GM21423 (cell line): ENCODE measurements at regions not wholly inside any gene's neighbourhood (a gene's known extent, or its start where the extent isn't known, plus 50 kb on each side); places are given as distances from the start of the nearest gene placed in this dataset.
"Not testable (repeated sequence)": the region's sequence is repeated elsewhere in the genome, so short reads cannot be mapped to it uniquely, and the experiment has no call there.

Source experiments
- ATAC-seq: cut with Tn5 transposase; IDR thresholded peaks from one replicate; pipeline ENCODE4 v1.9.1; 2021; ENCODE audit warnings: mild to moderate bottlenecking, moderate library complexity; ENCODE audit not compliant: unreplicated experiment

DNA sequence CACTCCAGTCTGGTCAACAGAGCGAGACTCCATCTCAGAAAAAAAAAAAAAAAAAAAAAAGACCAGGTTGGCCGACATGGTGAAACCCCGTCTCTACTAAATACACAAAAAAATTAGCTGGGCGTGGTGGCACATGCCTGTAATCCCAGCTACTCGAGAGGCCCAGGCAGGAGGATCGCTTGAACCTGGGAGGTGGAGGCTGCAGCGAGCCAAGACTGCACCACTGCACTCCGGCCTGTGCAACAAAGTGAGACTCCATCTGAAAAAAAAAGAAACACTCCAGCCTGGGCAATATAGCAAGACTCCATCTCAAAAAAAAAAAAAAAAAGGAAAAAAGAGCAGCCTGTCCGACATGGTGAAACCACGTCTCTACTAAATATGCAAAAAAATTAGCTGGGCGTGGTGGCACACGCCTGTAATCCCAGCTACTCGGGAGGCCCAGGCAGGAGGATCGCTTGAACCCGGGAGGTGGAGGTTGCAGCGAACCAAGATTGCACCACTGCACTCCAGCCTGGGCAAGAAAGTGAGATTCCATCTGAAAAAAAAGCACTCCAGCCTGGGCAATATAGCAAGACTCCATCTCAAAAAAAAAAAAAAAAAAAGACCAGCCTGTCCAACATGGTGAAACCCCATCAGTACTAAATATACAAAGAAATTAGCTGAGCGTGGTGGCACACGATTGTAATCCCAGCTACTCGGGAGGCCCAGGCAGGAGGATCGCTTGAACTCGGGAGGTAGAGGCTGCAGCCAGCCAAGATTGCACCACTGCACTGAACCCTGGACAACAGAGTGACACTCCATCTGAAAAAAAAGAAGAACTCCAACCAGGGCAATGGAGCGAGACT, 343.3 kb upstream of the PLGLB2 start:
- ATAC-seq, result not testable (repeated sequence)

DNA sequence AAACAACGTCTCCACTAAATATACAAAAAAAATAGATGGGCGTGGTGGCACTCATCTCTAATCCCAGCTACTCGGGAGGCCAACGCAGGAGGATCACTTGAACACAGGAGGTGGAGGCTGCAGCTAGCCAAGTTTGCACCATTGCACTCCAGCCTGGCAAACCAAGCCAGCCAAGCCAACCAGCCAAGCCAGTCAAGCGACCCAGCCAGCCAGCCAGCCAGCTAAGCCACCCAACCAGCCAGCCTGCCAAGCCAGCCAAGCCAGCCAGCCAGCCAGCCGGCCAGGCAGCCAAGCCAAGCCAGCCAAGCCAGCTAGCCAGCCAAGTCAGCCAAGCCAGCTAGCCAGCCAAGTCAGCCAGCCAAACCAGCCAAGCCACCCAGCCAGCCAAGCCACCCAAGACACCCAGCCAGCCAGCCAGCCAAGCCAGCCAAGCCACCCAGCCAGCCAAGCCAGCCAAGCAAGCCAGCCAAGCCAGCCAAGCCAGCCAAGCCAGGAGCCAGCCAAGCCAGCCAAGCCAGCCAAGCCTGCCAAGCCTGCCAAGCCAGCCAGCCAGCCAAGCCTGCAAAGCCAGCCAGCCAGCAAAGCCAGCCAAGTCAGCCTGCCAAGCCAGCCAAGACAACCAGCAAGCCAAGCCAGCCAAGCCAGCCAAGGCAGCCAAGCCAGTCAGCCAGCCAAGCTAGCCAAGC, 342.2 kb upstream of the PLGLB2 start:
- not testable (repeated sequence) for ATAC-seq

DNA sequence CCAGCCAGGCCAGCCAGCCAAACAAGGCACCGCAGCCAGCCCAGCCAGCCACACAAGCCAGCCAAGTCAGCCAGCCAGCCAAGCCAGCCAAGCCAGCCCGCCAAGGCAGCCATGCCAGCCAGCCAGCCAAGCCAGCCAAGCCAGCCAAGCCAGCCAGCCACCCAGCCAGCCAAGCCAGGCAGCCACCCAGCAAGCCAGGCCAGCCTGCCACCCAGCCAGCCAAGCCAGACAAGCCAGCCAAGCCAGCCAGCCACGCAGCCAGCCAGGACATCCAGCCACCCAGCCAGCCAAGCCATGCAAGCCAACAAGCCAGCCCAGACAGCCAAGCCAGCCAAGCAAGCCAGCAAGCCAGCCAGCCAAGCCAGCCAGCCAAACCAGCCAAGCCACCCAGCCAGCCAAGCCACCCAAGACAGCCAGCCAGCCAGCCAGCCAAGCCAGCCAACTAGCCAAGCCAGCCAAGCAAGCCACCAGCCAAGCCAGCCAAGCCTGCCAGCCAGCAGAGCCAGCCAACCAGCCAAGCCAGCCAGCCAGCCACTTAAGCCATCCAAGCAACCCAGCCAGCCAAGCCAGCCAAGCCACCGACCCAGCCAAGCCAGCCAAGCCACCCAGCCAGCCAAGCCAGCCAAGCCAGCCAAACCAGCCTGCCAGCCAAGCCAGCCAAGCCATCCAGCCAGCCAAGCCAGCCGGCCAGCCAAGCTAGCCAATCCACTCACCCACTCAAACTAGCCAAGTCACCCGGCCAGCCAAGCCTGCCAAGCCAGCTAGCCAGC, 341.3 kb upstream of the PLGLB2 start:
- not testable (repeated sequence) for ATAC-seq

DNA sequence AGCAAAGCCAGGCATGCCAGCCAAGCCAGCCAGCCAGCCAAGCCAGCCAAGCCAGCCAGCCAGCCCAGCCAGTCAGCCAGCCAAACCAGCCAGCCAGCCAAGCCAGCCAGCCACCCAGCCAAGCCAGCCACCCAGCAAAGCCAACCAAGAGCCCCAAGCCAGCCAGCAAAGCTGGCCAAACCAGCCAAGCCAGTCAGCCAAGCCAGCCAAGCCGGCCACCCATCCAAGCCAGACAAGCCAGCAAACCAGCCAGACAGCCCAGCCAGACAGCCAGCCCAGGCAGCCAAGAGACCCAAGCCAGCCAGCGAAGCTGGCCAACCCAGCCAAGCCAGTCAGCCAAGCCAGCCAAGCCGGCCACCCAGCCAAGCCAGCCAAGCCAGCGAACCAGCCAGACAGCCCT, 338.3 kb upstream of the PLGLB2 start:
- ATAC-seq, result not testable (repeated sequence)

DNA sequence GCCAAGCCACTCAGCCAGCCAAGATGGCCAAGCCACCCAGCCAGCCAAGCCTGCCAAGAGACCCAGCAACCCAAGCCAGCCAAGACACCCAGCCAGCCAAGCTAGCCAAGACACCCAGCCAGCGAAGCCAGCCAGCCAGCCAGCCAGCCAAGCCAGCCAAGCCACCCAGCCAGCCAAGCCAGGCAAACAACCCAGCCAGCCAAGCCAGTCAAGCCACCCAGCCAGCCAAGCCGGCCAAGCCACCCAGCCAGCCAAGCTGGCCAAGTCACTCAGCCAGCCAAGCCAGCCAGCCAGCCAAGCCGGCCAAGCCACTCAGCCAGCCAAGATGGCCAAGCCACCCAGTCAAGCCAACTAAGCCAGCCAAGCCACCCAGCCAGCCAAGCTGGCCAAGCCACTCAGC, 337.5 kb upstream of the PLGLB2 start:
- not testable (repeated sequence) for ATAC-seq

GRCh38 chr2:87412036-87412820, 335.7 kb upstream of the PLGLB2 start:
- ATAC-seq, result not testable (repeated sequence)

GRCh38 chr2:87414331-87414730, 333.6 kb upstream of the PLGLB2 start:
- not testable (repeated sequence) for ATAC-seq

- not testable (repeated sequence) for ATAC-seq
These were observed 332.9 kb upstream of the PLGLB2 start for GRCh38 chr2:87414795-87415570.

GRCh38 chr2:87415586-87416265, 332.2 kb upstream of the PLGLB2 start:
- ATAC-seq, result not testable (repeated sequence)

GRCh38 chr2:87416266-87416592, 331.7 kb upstream of the PLGLB2 start:
- ATAC-seq, result not testable (repeated sequence)

- ATAC-seq, result not testable (repeated sequence)
These were observed 330.7 kb upstream of the PLGLB2 start for GRCh38 chr2:87417147-87417546.

DNA sequence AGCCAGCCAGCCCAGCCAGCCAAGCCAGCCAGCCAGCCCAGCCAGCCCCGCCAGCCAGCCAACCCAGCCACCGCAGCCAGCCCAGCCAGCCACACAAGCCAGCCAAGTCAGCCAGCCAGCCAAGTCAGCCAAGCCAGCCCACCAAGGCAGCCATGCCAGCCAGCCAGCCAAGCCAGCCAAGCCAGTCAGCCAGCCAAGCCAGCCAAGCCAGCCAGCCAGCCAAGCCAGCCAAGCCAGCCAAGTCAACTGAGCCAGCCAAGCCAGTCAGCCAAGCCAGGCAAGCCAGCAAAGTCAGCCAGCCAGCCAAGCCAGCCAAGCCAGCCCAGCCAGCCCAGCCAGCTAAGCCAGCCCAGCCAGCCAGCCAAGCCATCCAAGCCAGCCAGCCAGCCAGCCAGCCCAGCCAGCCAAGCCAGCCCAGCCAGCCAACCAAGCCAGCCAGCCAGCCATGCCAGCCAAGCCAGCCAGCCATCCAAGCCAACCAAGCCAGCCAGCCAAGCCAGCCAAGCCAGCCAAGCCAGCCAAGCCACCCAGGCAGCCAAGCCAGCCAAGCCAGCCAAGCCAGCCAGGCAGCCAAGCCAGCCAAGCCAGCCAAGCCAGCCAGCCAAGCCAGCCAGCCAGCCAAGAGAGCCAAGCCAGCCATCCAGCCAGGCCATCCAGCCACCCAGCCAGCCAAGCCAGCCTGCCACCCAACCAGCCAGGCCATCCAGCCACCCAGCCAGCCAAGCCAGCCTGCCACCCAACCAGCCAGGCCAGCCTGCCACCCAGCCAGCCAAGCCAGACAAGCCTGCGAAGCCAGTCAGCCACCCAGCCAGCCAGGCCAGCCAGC, 329.9 kb upstream of the PLGLB2 start:
- not testable (repeated sequence) for ATAC-seq

- ATAC-seq, result not testable (repeated sequence)
These were observed 328.8 kb upstream of the PLGLB2 start for GRCh38 chr2:87418823-87419822.

DNA sequence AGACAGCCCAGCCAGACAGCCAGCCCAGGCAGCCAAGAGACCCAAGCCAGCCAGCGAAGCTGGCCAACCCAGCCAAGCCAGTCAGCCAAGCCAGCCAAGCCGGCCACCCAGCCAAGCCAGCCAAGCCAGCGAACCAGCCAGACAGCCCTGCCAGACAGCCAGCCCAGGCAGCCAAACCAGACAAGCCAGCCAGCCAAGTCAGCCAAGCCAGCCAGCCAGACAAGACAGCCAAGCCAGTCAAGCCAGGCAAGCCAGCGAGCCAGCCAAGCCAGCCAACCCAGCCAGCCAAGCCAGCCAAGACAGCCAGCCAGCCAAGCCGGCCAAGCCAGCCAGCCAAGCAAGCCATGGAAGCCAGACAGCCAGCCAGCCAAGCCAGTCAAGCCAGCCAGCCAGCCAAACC, 327.9 kb upstream of the PLGLB2 start:
- not testable (repeated sequence) for ATAC-seq

GRCh38 chr2:87420954-87421353, 326.9 kb upstream of the PLGLB2 start:
- ATAC-seq, result not testable (repeated sequence)

DNA sequence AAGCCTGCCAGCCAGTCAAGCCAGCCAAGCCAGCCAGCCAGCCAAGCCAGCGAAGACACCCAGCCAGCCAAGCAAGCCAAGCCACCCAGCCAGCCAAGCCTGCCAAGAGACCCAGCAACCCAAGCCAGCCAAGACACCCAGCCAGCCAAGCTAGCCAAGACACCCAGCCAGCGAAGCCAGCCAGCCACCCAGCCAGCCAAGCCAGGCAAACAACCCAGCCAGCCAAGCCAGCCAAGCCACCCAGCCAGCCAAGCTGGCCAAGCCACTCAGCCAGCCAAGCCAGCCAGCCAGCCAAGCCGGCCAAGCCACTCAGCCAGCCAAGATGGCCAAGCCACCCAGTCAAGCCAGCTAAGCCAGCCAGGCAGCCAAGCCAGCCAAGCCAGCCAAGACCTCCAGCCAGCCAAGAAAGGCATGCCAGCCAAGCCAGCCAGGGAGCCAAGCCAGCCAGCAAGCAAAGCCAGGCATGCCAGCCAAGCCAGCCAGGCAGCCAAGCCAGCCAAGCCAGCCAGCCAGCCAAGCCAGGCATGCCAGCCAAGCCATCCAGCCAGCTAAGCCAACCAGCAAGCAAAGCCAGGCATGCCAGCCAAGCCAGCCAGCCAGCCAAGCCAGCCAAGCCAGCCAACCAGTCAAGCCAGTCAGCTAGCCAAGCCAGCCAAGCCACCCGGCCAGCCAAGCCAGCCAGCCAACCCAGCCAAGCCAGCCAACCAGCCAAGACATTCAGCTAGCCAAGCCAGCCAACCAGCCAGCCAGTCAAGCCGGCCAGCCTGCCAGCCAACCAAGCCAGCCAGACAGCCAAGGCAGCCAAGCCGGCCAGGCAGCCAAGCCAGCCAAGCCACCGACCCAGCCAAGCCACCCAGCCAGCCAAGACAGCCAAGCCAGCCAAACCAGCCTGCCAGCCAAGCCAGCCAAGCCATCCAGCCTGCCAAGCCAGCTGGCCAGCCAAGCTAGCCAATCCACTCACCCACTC, 323.8 kb upstream of the PLGLB2 start:
- not testable (repeated sequence) for ATAC-seq
